HT1080 (cell line): ENCODE measurements at regions not wholly inside any gene's neighbourhood (a gene's known extent, or its start where the extent isn't known, plus 50 kb on each side); places are given as distances from the start of the nearest gene placed in this dataset.

Source experiments
- DNase-seq: peaks from one replicate; pipeline ENCODE4 v3.0.0-alpha.2; 2015; ENCODE audit warnings: low read depth

GRCh38 chr9:17967731-17968130 lies 388.9 kb downstream of the SH3GL2 start:
- no peak for DNase-seq

- DNase-seq, result no peak
Measured at GRCh38 chr9:17969232-17969631, 390.4 kb downstream of the SH3GL2 start.

- DNase-seq, result no peak
Measured at GRCh38 chr9:17970277-17970676, 391.4 kb downstream of the SH3GL2 start.

- DNase-seq, result no peak
Measured at GRCh38 chr9:17978773-17979172, 399.9 kb downstream of the SH3GL2 start.

GRCh38 chr9:17986595-17986994 lies 407.7 kb downstream of the SH3GL2 start:
- DNase-seq, result no peak

- no peak for DNase-seq
Measured at GRCh38 chr9:17987189-17987588, 408.3 kb downstream of the SH3GL2 start.

- DNase-seq, result no peak
Measured at GRCh38 chr9:17988489-17988888, 409.6 kb downstream of the SH3GL2 start.

GRCh38 chr9:17990602-17991001 lies 411.7 kb downstream of the SH3GL2 start:
- no peak for DNase-seq

GRCh38 chr9:17993024-17993423 lies 414.2 kb downstream of the SH3GL2 start:
- DNase-seq, result no peak

GRCh38 chr9:17994695-17995425 lies 416.0 kb downstream of the SH3GL2 start:
- no peak for DNase-seq

- no peak for DNase-seq
Measured at GRCh38 chr9:17996728-17997127, 417.9 kb downstream of the SH3GL2 start.

GRCh38 chr9:18002718-18003438 lies 424.0 kb downstream of the SH3GL2 start:
- DNase-seq, result no peak

- no peak for DNase-seq
Measured at GRCh38 chr9:18006591-18006990, 427.7 kb downstream of the SH3GL2 start.

- DNase-seq, result no peak
Measured at GRCh38 chr9:18007621-18008020, 428.8 kb downstream of the SH3GL2 start.

GRCh38 chr9:18009902-18010301 lies 431.0 kb downstream of the SH3GL2 start:
- no peak for DNase-seq

GRCh38 chr9:18010492-18010891 lies 431.6 kb downstream of the SH3GL2 start:
- DNase-seq, result no peak

GRCh38 chr9:18012170-18012569 lies 433.3 kb downstream of the SH3GL2 start:
- DNase-seq, result no peak

- DNase-seq, result no peak
Measured at GRCh38 chr9:18014556-18014955, 435.7 kb downstream of the SH3GL2 start.

GRCh38 chr9:18015116-18015515 lies 436.2 kb downstream of the SH3GL2 start:
- no peak for DNase-seq

- DNase-seq, result no peak
Measured at GRCh38 chr9:18017136-18017535, 438.3 kb downstream of the SH3GL2 start.

GRCh38 chr9:18018221-18018620 lies 439.4 kb downstream of the SH3GL2 start:
- DNase-seq, result no peak

- no peak for DNase-seq
Measured at GRCh38 chr9:18018661-18019060, 439.8 kb downstream of the SH3GL2 start.

- DNase-seq, result no peak
Measured at GRCh38 chr9:18020121-18020745, 441.4 kb downstream of the SH3GL2 start.
